PFSK-1 (cell line): ENCODE measurements at regions not wholly inside any gene's neighbourhood (a gene's known extent, or its start where the extent isn't known, plus 50 kb on each side); places are given as distances from the start of the nearest gene placed in this dataset.

ENCODE experiments used
- FOXP2 ChIP-seq: optimal IDR thresholded peaks from 2 replicates; pipeline ENCODE3; 2011; ENCODE audit warnings: borderline replicate concordance, control low read depth, inconsistent platforms; ENCODE audit not compliant: insufficient read depth; ENCODE audit errors: extremely low read length, extremely low read depth
- POLR2AphosphoS5 ChIP-seq: IDR thresholded peaks from 2 replicates; pipeline ENCODE4 v1.6.1; 2012; ENCODE audit warnings: low read depth, mild to moderate bottlenecking, control low read depth, low read length, moderate library complexity
- REST ChIP-seq, 2 experiments: IDR thresholded peaks; 2 replicates each; pipeline versions ENCODE4 v1.6.1 to v1.8.0; 2011 to 2012; ENCODE audit warnings: low read depth in 2 of 2, low read length in 2 of 2, control low read depth in 1 of 2, inconsistent platforms in 1 of 2, mild to moderate bottlenecking in 1 of 2, moderate library complexity in 1 of 2; ENCODE audit not compliant: insufficient read depth in 1 of 2
- SIN3A ChIP-seq: IDR thresholded peaks from 2 replicates; pipeline ENCODE4 v1.6.1; 2012; ENCODE audit warnings: mild to moderate bottlenecking, low read length, moderate library complexity, borderline replicate concordance; ENCODE audit not compliant: insufficient read depth
- TAF1 ChIP-seq: IDR thresholded peaks from 2 replicates; pipeline ENCODE4 v1.6.1; 2012; ENCODE audit warnings: low read length, control low read depth, borderline replicate concordance; ENCODE audit not compliant: insufficient read depth

- TF ChIP-seq POLR2AphosphoS5 (no peak), REST (IDR thresholded peaks at IDR 0.05; ENCODE audit: insufficient read depth in 1 of 2, low read depth in 2 of 2, low read length in 2 of 2) (no peak)
These were observed 592.3 kb downstream of the EPHA7 start for GRCh38 chr6:92827104-92827503.

GRCh38 chr6:92826633-92827032, 592.7 kb downstream of the EPHA7 start:
- TF ChIP-seq FOXP2 = no peak

- TF ChIP-seq REST (IDR thresholded peaks at IDR 0.05; ENCODE audit: insufficient read depth in 1 of 2, low read depth in 2 of 2, low read length in 2 of 2) (no peak), TAF1 (no peak), POLR2AphosphoS5 (no peak), FOXP2 (no peak), SIN3A (no peak)
These were observed 597.1 kb downstream of the EPHA7 start for GRCh38 chr6:92822222-92822621.

GRCh38 chr6:92820601-92821000, 598.8 kb downstream of the EPHA7 start:
- TF ChIP-seq TAF1 = no peak
- no peak for TF ChIP-seq SIN3A
- TF ChIP-seq REST (IDR thresholded peaks at IDR 0.05; ENCODE audit: insufficient read depth in 1 of 2, low read depth in 2 of 2, low read length in 2 of 2) = no peak
- TF ChIP-seq FOXP2 = no peak
- TF ChIP-seq POLR2AphosphoS5 = no peak

- TF ChIP-seq FOXP2 (no peak), POLR2AphosphoS5 (no peak), REST (IDR thresholded peaks at IDR 0.05; ENCODE audit: insufficient read depth in 1 of 2, low read depth in 2 of 2, low read length in 2 of 2) (no peak), SIN3A (no peak), TAF1 (no peak)
These were observed 608.4 kb downstream of the EPHA7 start for GRCh38 chr6:92810913-92811312.

- no peak for TF ChIP-seq POLR2AphosphoS5
- TF ChIP-seq FOXP2 = no peak
- TF ChIP-seq REST (IDR thresholded peaks at IDR 0.05; ENCODE audit: insufficient read depth in 1 of 2, low read depth in 2 of 2, low read length in 2 of 2) = no peak
- TF ChIP-seq TAF1 = no peak
- TF ChIP-seq SIN3A = no peak
These were observed 613.1 kb downstream of the EPHA7 start for GRCh38 chr6:92806254-92806653.
